Breast epithelium (tissue), 4 donors: ENCODE measurements at regions not wholly inside any gene's neighbourhood (a gene's known extent, or its start where the extent isn't known, plus 50 kb on each side); places are given as distances from the start of the nearest gene placed in this dataset.

Source experiments
- DNase-seq, 2 donors: peaks; one replicate each; pipeline ENCODE4 v3.0.0-alpha.2; 2019; ENCODE audit warnings: low spot score in 2 of 2
- H3K27ac ChIP-seq, 2 donors: fragments of 200-600 bp; sonication (generic) in 1 of 2; one replicate each; pipeline ENCODE4 v1.5.1; 2016 to 2019; ENCODE audit warnings: mild to moderate bottlenecking in 1 of 2
- H3K27me3 ChIP-seq, 2 donors: fragments of 200-600 bp; sonication (generic) in 1 of 2; one replicate each; pipeline versions ENCODE4 v1.5.1 to v1.6.0; 2017 to 2019; ENCODE audit warnings: control low read depth in 1 of 2, mild to moderate bottlenecking in 1 of 2
- H3K36me3 ChIP-seq: fragments of 200-600 bp; one replicate; pipeline ENCODE4 v1.5.1; 2019
- H3K4me1 ChIP-seq, 2 donors: fragments of 200-600 bp; sonication (generic); one replicate each; pipeline ENCODE4 v1.5.1; 2016 to 2019; ENCODE audit warnings: control low read depth in 1 of 2
- H3K4me3 ChIP-seq, 3 donors: fragments of 200-600 bp; sonication (generic); 1 replicate in 2 of 3; 2 replicates in 1 of 3; pipeline ENCODE4 v1.5.1; 2016 to 2019; ENCODE audit warnings: mild to moderate bottlenecking in 3 of 3, moderate library complexity in 2 of 3
- H3K9me3 ChIP-seq, 2 donors: fragments of 200-600 bp; sonication (generic) in 1 of 2; one replicate each; pipeline ENCODE4 v1.5.1; 2016 to 2019; ENCODE audit warnings: control low read depth in 1 of 2
- POLR2A ChIP-seq: fragments of 450-650 bp; IDR thresholded peaks from one replicate; pipeline ENCODE4 v1.6.1; 2016; ENCODE audit warnings: antibody characterized with exemption, mild to moderate bottlenecking, moderate library complexity
- POLR2AphosphoS5 ChIP-seq, 3 donors: sonication (generic); formaldehyde crosslinking; IDR thresholded peaks; one replicate each; pipeline ENCODE4 v1.6.1; 2017; ENCODE audit warnings: antibody characterized with exemption in 3 of 3
- intact Hi-C: fragments of 100-400 bp; cut with DNase I; formaldehyde crosslinking; loops from one replicate; pipeline ENCODE4 v1.15.1; 2023; ENCODE audit warnings: low total_unique reads
- TF ChIP-seq, protein P1 (sequence below), 3 donors: fragments of 450-650 bp; IDR thresholded peaks; one replicate each; pipeline ENCODE4 v1.5.1; 2016 to 2017; ENCODE audit warnings: antibody characterized with exemption in 3 of 3, mild to moderate bottlenecking in 3 of 3, moderate library complexity in 3 of 3

DNA sequence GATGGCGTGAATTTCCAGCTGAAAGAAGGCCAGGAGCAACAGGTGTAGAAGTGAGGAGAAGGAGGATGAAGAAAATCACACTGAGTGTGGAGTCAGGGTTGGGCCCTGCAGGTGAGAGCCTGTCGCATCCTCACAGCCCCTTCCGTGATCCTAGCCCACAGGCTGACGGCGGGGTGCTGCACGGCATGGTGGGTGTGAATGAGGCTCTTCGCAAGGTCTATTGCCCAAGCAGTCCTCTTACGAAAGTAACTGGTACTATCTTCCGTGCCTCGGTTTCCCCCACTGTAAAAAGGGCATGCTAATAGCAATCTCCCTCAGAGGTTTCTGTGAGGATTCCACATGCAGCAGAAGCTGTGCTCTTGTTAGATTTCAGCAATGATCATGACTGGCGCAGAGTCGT lies 129.9 kb upstream of the TNS3 start:
- intact Hi-C loops: loop anchor here (5.0 kb wide), 1 partner anchor 989 kb away; no protein-coding TSS in a partner anchor
- Histone ChIP-seq H3K9me3 (no peaks in the 10 kb centered on the region), H3K27me3 (no peaks in the 10 kb centered on the region), H3K36me3 (no peaks in the 10 kb centered on the region), H3K4me1 (no peaks in the 10 kb centered on the region), H3K4me3 (no peak overlapping the region), H3K27ac (no peak overlapping the region)
- no peak for DNase-seq
- TF ChIP-seq POLR2A (no peak), POLR2AphosphoS5 (IDR thresholded peaks at IDR 0.05) (no peak)
- TF ChIP-seq, protein P1, sequence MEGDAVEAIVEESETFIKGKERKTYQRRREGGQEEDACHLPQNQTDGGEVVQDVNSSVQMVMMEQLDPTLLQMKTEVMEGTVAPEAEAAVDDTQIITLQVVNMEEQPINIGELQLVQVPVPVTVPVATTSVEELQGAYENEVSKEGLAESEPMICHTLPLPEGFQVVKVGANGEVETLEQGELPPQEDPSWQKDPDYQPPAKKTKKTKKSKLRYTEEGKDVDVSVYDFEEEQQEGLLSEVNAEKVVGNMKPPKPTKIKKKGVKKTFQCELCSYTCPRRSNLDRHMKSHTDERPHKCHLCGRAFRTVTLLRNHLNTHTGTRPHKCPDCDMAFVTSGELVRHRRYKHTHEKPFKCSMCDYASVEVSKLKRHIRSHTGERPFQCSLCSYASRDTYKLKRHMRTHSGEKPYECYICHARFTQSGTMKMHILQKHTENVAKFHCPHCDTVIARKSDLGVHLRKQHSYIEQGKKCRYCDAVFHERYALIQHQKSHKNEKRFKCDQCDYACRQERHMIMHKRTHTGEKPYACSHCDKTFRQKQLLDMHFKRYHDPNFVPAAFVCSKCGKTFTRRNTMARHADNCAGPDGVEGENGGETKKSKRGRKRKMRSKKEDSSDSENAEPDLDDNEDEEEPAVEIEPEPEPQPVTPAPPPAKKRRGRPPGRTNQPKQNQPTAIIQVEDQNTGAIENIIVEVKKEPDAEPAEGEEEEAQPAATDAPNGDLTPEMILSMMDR (IDR thresholded peaks at IDR 0.05): no peak

DNA sequence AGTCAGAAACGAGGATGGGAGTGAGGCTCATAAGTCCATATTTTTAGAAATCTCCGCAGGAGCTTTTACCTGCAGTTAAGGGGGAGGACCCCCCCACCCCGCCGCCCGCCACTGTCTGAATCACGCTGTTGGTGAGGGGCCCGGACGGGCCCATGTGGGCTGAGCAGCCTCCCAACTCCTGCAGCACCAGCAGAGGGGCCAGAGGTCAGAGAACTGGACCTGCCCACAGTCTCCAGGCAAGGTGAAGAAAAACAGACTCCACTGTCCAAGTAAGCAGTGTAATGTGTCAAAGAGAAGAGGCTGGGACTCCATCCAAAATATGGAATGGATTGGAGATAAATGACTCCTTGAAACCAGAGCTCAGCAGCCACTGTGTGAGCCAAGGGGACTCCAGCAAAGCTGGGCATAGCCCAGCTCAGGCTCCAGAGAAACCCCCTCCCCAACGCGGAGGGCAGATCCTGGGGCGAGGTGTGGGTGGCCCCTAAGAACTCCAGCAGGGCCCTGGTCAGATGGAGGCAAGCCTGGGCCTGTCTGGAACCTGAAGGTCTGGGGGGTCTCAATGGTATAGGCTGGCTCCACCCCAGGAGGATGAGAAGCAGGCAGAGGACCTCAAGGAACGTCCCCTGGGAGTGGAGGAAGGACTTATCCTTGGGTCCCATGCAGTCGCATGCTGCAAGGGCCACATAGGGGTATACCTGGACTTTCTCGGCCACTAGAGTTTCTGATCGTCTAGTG lies 128.5 kb upstream of the TNS3 start:
- TF ChIP-seq POLR2AphosphoS5 (IDR thresholded peaks at IDR 0.05): no peak
- TF ChIP-seq POLR2A: no peak
- TF ChIP-seq, protein P1 (IDR thresholded peaks at IDR 0.05): no peak
- Histone ChIP-seq H3K4me3 (no peak overlapping the region), H3K9me3 (no peaks in the 10 kb centered on the region), H3K4me1 (no peaks in the 10 kb centered on the region), H3K27ac (no peak overlapping the region), H3K36me3 (no peaks in the 10 kb centered on the region), H3K27me3 (no peaks in the 10 kb centered on the region)
- intact Hi-C loops: loop anchor here (5.0 kb wide), 1 partner anchor 988 kb away; no protein-coding TSS in a partner anchor
- DNase-seq: no peak

DNA sequence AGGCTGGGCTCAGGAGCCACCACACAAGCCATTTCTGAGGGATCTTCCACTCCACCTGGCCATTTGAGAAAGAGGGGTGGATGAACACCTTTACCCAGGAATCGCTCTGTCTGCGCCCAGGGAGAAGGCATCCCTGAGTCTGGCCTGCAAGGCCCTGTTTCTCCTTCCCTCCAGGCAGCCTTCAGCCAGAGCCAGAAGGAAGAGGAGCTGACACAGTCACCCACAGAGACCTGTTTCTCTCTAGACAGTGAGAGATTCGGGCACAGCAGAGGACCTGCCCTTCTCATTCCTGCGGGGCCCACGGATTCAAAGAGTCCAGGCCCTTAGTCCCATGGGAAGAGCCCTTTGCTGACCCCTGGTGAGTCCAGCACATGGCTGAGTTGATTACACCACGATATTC lies 127.5 kb upstream of the TNS3 start:
- no peak overlapping the region for H3K27ac ChIP-seq

DNA sequence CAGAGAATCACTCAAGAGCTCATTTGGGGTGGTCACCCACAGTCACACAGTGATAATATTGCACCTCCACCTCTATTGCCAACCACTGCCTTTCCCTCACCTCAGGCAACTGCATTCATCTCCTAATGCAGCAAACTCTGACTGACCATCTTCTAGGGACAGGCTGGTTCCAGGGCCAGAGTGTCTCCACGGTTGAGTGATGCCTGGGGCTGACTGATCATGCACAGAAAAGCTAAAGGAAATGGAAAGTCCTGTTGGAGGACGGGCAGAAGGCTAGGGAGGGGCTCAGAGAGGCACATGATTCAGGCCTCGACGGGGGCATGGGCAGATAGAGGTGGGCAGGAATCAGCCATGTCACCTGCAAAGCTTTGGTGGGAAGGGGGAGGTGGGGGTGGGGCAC lies 127.1 kb upstream of the TNS3 start:
- TF ChIP-seq POLR2A (no peak), POLR2AphosphoS5 (IDR thresholded peaks at IDR 0.05) (no peak)
- TF ChIP-seq, protein P1 (IDR thresholded peaks at IDR 0.05): no peak
- no peak for DNase-seq
- H3K36me3 ChIP-seq: no peaks in the 10 kb centered on the region
- no peaks in the 10 kb centered on the region for H3K4me1 ChIP-seq
- no peak overlapping the region for H3K27ac ChIP-seq
- H3K27me3 ChIP-seq: no peaks in the 10 kb centered on the region
- H3K4me3 ChIP-seq: no peak overlapping the region
- intact Hi-C loops: no loop called here
- no peaks in the 10 kb centered on the region for H3K9me3 ChIP-seq

More for the DNA sequence above, 127.5 kb upstream of the TNS3 start:
- Histone ChIP-seq H3K9me3 (no peaks in the 10 kb centered on the region), H3K4me1 (no peaks in the 10 kb centered on the region), H3K36me3 (no peaks in the 10 kb centered on the region), H3K27me3 (no peaks in the 10 kb centered on the region), H3K4me3 (no peak overlapping the region)
- intact Hi-C loops: no loop called here
- DNase-seq: no peak
- TF ChIP-seq POLR2A (no peak), POLR2AphosphoS5 (IDR thresholded peaks at IDR 0.05) (no peak)
- TF ChIP-seq, protein P1 (IDR thresholded peaks at IDR 0.05): no peak

DNA sequence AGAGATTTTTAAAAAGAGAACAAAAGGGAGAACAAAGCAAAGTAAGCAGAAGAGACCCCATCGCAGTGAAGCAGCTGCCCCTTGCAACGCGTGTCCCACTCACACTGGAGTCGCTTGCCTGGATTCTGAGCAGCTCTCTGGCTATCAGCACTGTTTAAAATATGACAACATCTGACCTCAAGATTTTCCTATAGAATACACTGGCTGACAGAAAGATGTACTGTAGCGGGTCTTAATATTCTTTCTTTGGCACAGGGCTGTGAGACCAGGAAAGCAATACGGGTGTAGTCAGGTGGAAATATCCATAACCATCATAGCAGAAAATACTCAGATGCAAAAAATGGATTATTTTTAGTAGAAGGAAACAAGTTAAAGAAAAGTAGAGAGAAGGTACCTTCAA lies 125.7 kb upstream of the TNS3 start:
- TF ChIP-seq, protein P1 (IDR thresholded peaks at IDR 0.05): no peak
- TF ChIP-seq POLR2AphosphoS5 (IDR thresholded peaks at IDR 0.05): no peak
- no peak for TF ChIP-seq POLR2A
- intact Hi-C loops: no loop called here
- no peaks in the 10 kb centered on the region for H3K27me3 ChIP-seq
- DNase-seq: no peak
- H3K36me3 ChIP-seq: no peaks in the 10 kb centered on the region
- H3K4me1 ChIP-seq: no peaks in the 10 kb centered on the region
- no peak overlapping the region for H3K27ac ChIP-seq
- no peaks in the 10 kb centered on the region for H3K9me3 ChIP-seq
- H3K4me3 ChIP-seq: no peak overlapping the region
